Right lobe of liver (tissue), 4 donors: ENCODE measurements at regions not wholly inside any gene's neighbourhood (a gene's known extent, or its start where the extent isn't known, plus 50 kb on each side); places are given as distances from the start of the nearest gene placed in this dataset.

Experiments
- CTCF ChIP-seq, 4 donors: fragments of 200-600 bp in 3 of 4; fragments of 450-650 bp in 1 of 4; IDR thresholded peaks; one replicate each; pipeline versions ENCODE4 v1.5.1 to v1.8.0; 2016 to 2022; ENCODE audit warnings: antibody characterized with exemption in 4 of 4, mild to moderate bottlenecking in 2 of 4
- POLR2A ChIP-seq: fragments of 450-650 bp; IDR thresholded peaks from one replicate; pipeline ENCODE4 v1.6.1; 2017; ENCODE audit warnings: antibody characterized with exemption, mild to moderate bottlenecking
- donor health status: DM: no; HTN: no; CAD: no.
- donor health status: DM: no; HTN: no; CAD: no.
- donor health status: DM: no; HTN: yes; CAD: no.

- TF ChIP-seq POLR2A (no peak), CTCF (IDR thresholded peaks at IDR 0.05) (no peak)
Measured at GRCh38 chr3:152684279-152684678, 150.7 kb upstream of the P2RY1 start.
